ENCODE measurements at regions not wholly inside any gene's neighbourhood (a gene's known extent, or its start where the extent isn't known, plus 50 kb on each side); places are given as distances from the start of the nearest gene placed in this dataset.

DNA sequence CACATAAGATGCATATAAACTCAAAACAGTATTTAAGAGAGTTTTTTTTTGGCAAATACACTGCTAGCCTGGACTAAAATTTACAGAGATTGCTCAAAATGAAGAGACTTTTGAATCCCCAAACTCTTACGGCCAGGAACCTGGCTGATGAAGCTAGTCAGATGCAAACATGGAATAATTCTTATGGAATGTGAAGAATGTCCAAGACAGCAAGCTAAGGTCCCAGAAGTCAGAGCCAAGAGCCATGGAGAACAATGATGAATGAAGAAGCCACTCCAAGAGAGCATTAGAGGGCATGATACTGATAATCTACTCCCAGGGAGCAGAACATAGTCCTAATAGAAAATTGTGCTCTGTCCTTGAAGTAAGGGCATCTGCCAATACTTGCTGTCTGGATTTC is 705.5 kb downstream of the DIPK2A start:
- TF ChIP-seq POLR2AphosphoS5 (IDR thresholded peaks at IDR 0.05; ENCODE audit: low read depth, low read length): no peak
- TF ChIP-seq POLR2A (IDR thresholded peaks at IDR 0.05; ENCODE audit: low read depth, low read length): no peak
- no peak for TF ChIP-seq TAF1 (IDR thresholded peaks at IDR 0.05; ENCODE audit: borderline replicate concordance, low read depth, low read length)
